B cell (primary cell): ENCODE measurements at regions not wholly inside any gene's neighbourhood (a gene's known extent, or its start where the extent isn't known, plus 50 kb on each side); places are given as distances from the start of the nearest gene placed in this dataset.

ENCODE experiments used
- ATAC-seq: fragments of 200-7000 bp; cut with Tn5 transposase; one replicate; pipeline ENCODE4 v1.10.0; 2021; ENCODE audit warnings: low read depth, mild to moderate bottlenecking, moderate number of reproducible peaks, moderate library complexity
- CTCF ChIA-PET: fragments of 350-600 bp; sonication (Branson Sonifier 250); formaldehyde crosslinking; loops from one replicate; lab custom pipeline; 2021; ENCODE audit warnings: antibody characterized with exemption, inconsistent platforms; lab: Charles Lee
- POLR2A ChIA-PET: fragments of 350-600 bp; sonication (Branson Sonifier 250); formaldehyde crosslinking; loops from one replicate; lab custom pipeline; 2021; ENCODE audit warnings: antibody characterized with exemption; lab: Charles Lee
- DNase-seq: peaks from one replicate; pipeline ENCODE4 v3.0.0; 2013
- H2AFZ ChIP-seq: 2 replicates; pipeline ENCODE4 v1.6.1; 2012; ENCODE audit warnings: mild to moderate bottlenecking, low read depth, low read length; ENCODE audit not compliant: insufficient read depth, poor library complexity, severe bottlenecking
- H3K27ac ChIP-seq, 2 donors: 1 replicate in 1 of 2; 2 replicates in 1 of 2; pipeline ENCODE4 v1.5.1; 2012 to 2013; ENCODE audit warnings: low read length in 2 of 2, mild to moderate bottlenecking in 2 of 2, moderate library complexity in 1 of 2
- H3K27me3 ChIP-seq, 4 experiments: fragments of 200-600 bp in 1 of 4; sonication (generic) in 1 of 4; replicated peaks in 1 of 4; 1 replicate in 2 of 4; 2 replicates in 2 of 4; pipeline versions ENCODE4 v1.6.1 to v1.7.0; 2013 to 2016; ENCODE audit warnings: low read length in 3 of 4, mild to moderate bottlenecking in 2 of 4, mixed read lengths in 1 of 4, moderate library complexity in 1 of 4; ENCODE audit not compliant: insufficient read depth in 4 of 4, control insufficient read depth in 3 of 4; ENCODE audit errors: control extremely low read depth in 1 of 4
- H3K36me3 ChIP-seq, 2 experiments: replicated peaks in 1 of 2; 1 replicate in 1 of 2; 2 replicates in 1 of 2; pipeline versions ENCODE4 v1.6.1 to v1.7.1; 2013; ENCODE audit warnings: low read length in 1 of 2; ENCODE audit not compliant: insufficient read depth in 2 of 2, control insufficient read depth in 1 of 2; ENCODE audit errors: control extremely low read depth in 1 of 2, extremely low read depth in 1 of 2
- H3K4me1 ChIP-seq, 2 donors: fragments of 200-600 bp in 1 of 2; sonication (generic) in 1 of 2; 1 replicate in 1 of 2; 2 replicates in 1 of 2; pipeline versions ENCODE4 v1.5.1 to v1.6.1; 2013 to 2017; ENCODE audit warnings: low read length in 2 of 2; ENCODE audit not compliant: control insufficient read depth in 2 of 2, insufficient read depth in 2 of 2
- H3K4me2 ChIP-seq: replicated peaks from 2 replicates; pipeline ENCODE3; 2012; ENCODE audit warnings: mild to moderate bottlenecking, low read depth, low read length; ENCODE audit not compliant: poor library complexity, severe bottlenecking
- H3K4me3 ChIP-seq, 5 experiments: fragments of 200-600 bp in 1 of 5; sonication (generic) in 1 of 5; 1 replicate in 3 of 5; 2 replicates in 2 of 5; pipeline versions ENCODE4 v1.5.1 to v1.7.0; 2011 to 2016; ENCODE audit warnings: low read length in 4 of 5, mild to moderate bottlenecking in 4 of 5, low read depth in 2 of 5, control low read depth in 1 of 5, moderate library complexity in 1 of 5; ENCODE audit not compliant: insufficient read depth in 1 of 5; ENCODE audit errors: control extremely low read depth in 1 of 5, extremely low read depth in 1 of 5
- H3K79me2 ChIP-seq: fragments of 200-600 bp; sonication (generic); one replicate; pipeline ENCODE4 v1.6.0; 2016; ENCODE audit warnings: low read length; ENCODE audit not compliant: control insufficient read depth, insufficient read depth
- H3K9ac ChIP-seq: fragments of 200-600 bp; sonication (generic); 2 replicates; pipeline ENCODE4 v1.6.1; 2017; ENCODE audit warnings: mild to moderate bottlenecking, low read length, moderate library complexity
- H3K9me3 ChIP-seq, 3 donors: one replicate each; pipeline versions ENCODE4 v1.6.1 to v1.7.1; 2013; ENCODE audit warnings: low read length in 2 of 3; ENCODE audit not compliant: control insufficient read depth in 2 of 3, insufficient read depth in 1 of 3; ENCODE audit errors: control extremely low read depth in 1 of 3
- H4K20me1 ChIP-seq: 2 replicates; pipeline ENCODE4 v1.6.0; 2012; ENCODE audit warnings: mild to moderate bottlenecking, low read length; ENCODE audit not compliant: insufficient read depth, control insufficient read depth, poor library complexity, severe bottlenecking
- H3K27ac Mint-ChIP-seq: one replicate; pipeline ENCODE4 v1.8.0; 2021; ENCODE audit warnings: mixed read lengths
- H3K27me3 Mint-ChIP-seq: one replicate; pipeline ENCODE4 v1.8.0; 2021; ENCODE audit warnings: mixed read lengths
- H3K4me1 Mint-ChIP-seq: one replicate; pipeline ENCODE4 v1.8.0; 2021; ENCODE audit warnings: mixed read lengths
- H3K4me3 Mint-ChIP-seq: one replicate; pipeline ENCODE4 v1.8.0; 2021; ENCODE audit warnings: mixed read lengths
- H3K9me3 Mint-ChIP-seq: one replicate; pipeline ENCODE4 v1.8.0; 2022; ENCODE audit warnings: mixed read lengths; ENCODE audit not compliant: insufficient read depth
- EZH2 ChIP-seq: IDR thresholded peaks from 2 replicates; pipeline ENCODE4 v1.6.1; 2012; ENCODE audit warnings: borderline replicate concordance, low read depth, mild to moderate bottlenecking, moderate library complexity, low read length; ENCODE audit not compliant: insufficient read depth, poor library complexity, severe bottlenecking
- WGBS: methylation state at CpG from one replicate; pipeline ENCODE4 v1.1.5; 2013; ENCODE audit warnings: missing lambda C conversion rate; ENCODE audit not compliant: insufficient coverage; 5-methylcytosine and 5-hydroxymethylcytosine counted together
- intact Hi-C: fragments of 100-400 bp; cut with micrococcal nuclease; formaldehyde crosslinking; loops from one replicate; pipeline ENCODE4 v1.10.0; 2022
- TF ChIP-seq, protein P1 (sequence below): fragments of 200-600 bp; IDR thresholded peaks from one replicate; pipeline ENCODE4 v1.8.0; 2022; ENCODE audit warnings: antibody characterized with exemption, mild to moderate bottlenecking

GRCh38 chr12:76690921-76691700, 72.8 kb upstream of the ZDHHC17 start:
- Histone ChIP-seq H2AFZ (no peak overlapping the region), H3K79me2 (no peaks in the 10 kb centered on the region), H3K27me3 (no peaks in the 10 kb centered on the region), H3K4me3 (no peak overlapping the region), H3K36me3 (no peaks in the 10 kb centered on the region), H3K4me2 (no peak overlapping the region), H3K9me3 (no peaks in the 10 kb centered on the region), H3K4me1 (no peaks in the 10 kb centered on the region), H4K20me1 (no peaks in the 10 kb centered on the region), H3K27ac (no peak overlapping the region), H3K9ac (no peak overlapping the region)
- intact Hi-C loops, result no loop called here
- TF ChIP-seq, protein P1, sequence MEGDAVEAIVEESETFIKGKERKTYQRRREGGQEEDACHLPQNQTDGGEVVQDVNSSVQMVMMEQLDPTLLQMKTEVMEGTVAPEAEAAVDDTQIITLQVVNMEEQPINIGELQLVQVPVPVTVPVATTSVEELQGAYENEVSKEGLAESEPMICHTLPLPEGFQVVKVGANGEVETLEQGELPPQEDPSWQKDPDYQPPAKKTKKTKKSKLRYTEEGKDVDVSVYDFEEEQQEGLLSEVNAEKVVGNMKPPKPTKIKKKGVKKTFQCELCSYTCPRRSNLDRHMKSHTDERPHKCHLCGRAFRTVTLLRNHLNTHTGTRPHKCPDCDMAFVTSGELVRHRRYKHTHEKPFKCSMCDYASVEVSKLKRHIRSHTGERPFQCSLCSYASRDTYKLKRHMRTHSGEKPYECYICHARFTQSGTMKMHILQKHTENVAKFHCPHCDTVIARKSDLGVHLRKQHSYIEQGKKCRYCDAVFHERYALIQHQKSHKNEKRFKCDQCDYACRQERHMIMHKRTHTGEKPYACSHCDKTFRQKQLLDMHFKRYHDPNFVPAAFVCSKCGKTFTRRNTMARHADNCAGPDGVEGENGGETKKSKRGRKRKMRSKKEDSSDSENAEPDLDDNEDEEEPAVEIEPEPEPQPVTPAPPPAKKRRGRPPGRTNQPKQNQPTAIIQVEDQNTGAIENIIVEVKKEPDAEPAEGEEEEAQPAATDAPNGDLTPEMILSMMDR, result no peak
- TF ChIP-seq EZH2, result no peak
- Mint-ChIP-seq H3K4me1 (no peaks in the 10 kb centered on the region), H3K4me3 (no peak overlapping the region), H3K27me3 (peaks cover 10% of the 10 kb centered on the region), H3K27ac (no peak overlapping the region), H3K9me3 (no peaks in the 10 kb centered on the region)
- ChIA-PET CTCF (interaction anchor here (1.1 kb wide), 1 partner anchor 100 kb away, joined by 3 read pairs; no protein-coding TSS in a partner anchor), POLR2A (no interaction called here)
- DNase-seq (no peak), ATAC-seq (no peak)
- WGBS, result 100% methylated on average over 1 of the region's 6 CpGs

- Histone ChIP-seq H3K79me2 (no peaks in the 10 kb centered on the region), H3K9me3 (no peaks in the 10 kb centered on the region), H3K27ac (no peak overlapping the region), H3K4me1 (no peaks in the 10 kb centered on the region), H4K20me1 (no peaks in the 10 kb centered on the region), H2AFZ (no peak overlapping the region), H3K36me3 (no peaks in the 10 kb centered on the region), H3K9ac (no peak overlapping the region), H3K27me3 (no peaks in the 10 kb centered on the region), H3K4me3 (no peak overlapping the region), H3K4me2 (no peak overlapping the region)
- CTCF ChIA-PET, result no interaction called here
- DNase-seq (no peak), ATAC-seq (no peak)
- TF ChIP-seq EZH2, result no peak
- TF ChIP-seq, protein P1, result no peak
- H3K9me3 Mint-ChIP-seq, result no peaks in the 10 kb centered on the region
- H3K27me3 Mint-ChIP-seq, result peaks cover 2% of the 10 kb centered on the region
- H3K27ac Mint-ChIP-seq, result no peak overlapping the region
- H3K4me1 Mint-ChIP-seq, result no peaks in the 10 kb centered on the region
- intact Hi-C loops, result no loop called here
- H3K4me3 Mint-ChIP-seq, result no peak overlapping the region
- POLR2A ChIA-PET, result no interaction called here
- 93% methylated on average over 3 of the region's 3 CpGs for WGBS
These were observed 71.1 kb upstream of the ZDHHC17 start for GRCh38 chr12:76692846-76693245.
